AG04450 (cell line): ENCODE measurements at regions not wholly inside any gene's neighbourhood (a gene's known extent, or its start where the extent isn't known, plus 50 kb on each side); places are given as distances from the start of the nearest gene placed in this dataset.
A peak's percentile ranks its signal among the peaks of the same experiment; 100 is the strongest.

ENCODE experiments used
- CTCF ChIA-PET: fragments of 300-600, 350-600 bp; formaldehyde crosslinking; extraction: SDS; loops from one replicate; lab custom pipeline; 2022; ENCODE audit warnings: antibody characterized with exemption, inconsistent platforms; lab: Charles Lee
- POLR2A ChIA-PET: fragments of 350-600 bp; formaldehyde crosslinking; extraction: SDS; loops from one replicate; lab custom pipeline; 2021; ENCODE audit warnings: antibody characterized with exemption, inconsistent platforms; lab: Yijun Ruan, JAX
- DNase-seq: peaks from one replicate; pipeline ENCODE4 v3.0.0-alpha.2; 2011; ENCODE audit warnings: low read depth, low spot score
- H3K27ac ChIP-seq: one replicate; pipeline ENCODE4 v1.5.1; 2012; ENCODE audit warnings: low read depth, low read length, control low read depth
- H3K27me3 ChIP-seq: one replicate; pipeline ENCODE4 v1.6.0; 2012; ENCODE audit warnings: low read length; ENCODE audit not compliant: control insufficient read depth, insufficient read depth
- H3K4me3 ChIP-seq: 2 replicates; pipeline ENCODE4 v1.5.1; 2011; ENCODE audit warnings: mild to moderate bottlenecking, low read depth, low read length, control low read depth
- H3K9me3 ChIP-seq: 2 replicates; pipeline ENCODE4 v1.5.1; 2012; ENCODE audit warnings: low read length; ENCODE audit not compliant: control insufficient read depth, insufficient read depth
- TF ChIP-seq, protein P1 (sequence below): IDR thresholded peaks from 2 replicates; pipeline ENCODE4 v1.5.1; 2011; ENCODE audit warnings: low read depth, low read length, control low read depth, inconsistent platforms

DNA sequence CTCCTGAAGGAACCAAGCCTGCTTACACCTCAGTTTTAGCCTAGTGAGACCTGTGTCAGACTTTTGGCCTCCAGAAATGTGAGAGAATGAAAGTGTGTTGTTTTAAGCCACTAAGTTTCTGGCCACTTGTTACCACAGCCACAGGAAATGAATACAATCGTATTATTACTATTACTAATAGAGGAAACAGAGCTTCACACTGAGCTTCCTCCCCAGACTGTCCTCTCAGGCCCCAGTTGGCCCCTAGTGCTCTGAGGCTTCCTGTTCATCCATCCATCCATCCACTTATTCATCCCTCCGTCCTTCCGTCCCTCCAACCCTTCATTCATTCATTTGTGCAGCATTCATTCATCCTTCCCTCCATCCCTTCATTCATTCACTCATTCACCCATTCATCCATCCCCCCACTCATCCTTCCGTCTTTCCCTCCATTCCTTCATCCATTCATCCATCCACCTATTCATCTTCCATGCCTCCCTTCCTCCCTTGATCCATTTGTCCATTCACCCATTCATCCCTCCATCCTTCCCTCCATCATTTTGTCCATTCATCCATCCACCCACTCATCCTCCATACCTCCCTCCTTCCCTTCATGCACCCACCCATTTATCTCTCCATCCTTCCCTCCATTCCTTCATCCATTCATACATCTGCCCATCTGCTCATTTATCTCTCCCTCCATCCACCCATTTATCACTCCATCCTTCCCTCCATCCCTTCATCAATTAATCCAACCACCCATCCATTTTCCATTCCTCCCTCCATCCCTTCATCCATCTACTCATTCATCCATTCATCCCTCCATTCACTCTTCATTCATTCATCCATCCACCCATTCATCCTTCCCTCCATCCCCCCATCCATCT is 95.0 kb downstream of the FOXL1 start:
- POLR2A ChIA-PET, result no interaction called here
- Histone ChIP-seq H3K27me3 (no peaks in the 10 kb centered on the region), H3K4me3 (no peak overlapping the region), H3K27ac (no peak overlapping the region), H3K9me3 (no peaks in the 10 kb centered on the region; the same call in 1 of the 2 replicates)
- CTCF ChIA-PET, result no interaction called here
- TF ChIP-seq, protein P1, sequence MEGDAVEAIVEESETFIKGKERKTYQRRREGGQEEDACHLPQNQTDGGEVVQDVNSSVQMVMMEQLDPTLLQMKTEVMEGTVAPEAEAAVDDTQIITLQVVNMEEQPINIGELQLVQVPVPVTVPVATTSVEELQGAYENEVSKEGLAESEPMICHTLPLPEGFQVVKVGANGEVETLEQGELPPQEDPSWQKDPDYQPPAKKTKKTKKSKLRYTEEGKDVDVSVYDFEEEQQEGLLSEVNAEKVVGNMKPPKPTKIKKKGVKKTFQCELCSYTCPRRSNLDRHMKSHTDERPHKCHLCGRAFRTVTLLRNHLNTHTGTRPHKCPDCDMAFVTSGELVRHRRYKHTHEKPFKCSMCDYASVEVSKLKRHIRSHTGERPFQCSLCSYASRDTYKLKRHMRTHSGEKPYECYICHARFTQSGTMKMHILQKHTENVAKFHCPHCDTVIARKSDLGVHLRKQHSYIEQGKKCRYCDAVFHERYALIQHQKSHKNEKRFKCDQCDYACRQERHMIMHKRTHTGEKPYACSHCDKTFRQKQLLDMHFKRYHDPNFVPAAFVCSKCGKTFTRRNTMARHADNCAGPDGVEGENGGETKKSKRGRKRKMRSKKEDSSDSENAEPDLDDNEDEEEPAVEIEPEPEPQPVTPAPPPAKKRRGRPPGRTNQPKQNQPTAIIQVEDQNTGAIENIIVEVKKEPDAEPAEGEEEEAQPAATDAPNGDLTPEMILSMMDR, result no peak
- no peak for DNase-seq

DNA sequence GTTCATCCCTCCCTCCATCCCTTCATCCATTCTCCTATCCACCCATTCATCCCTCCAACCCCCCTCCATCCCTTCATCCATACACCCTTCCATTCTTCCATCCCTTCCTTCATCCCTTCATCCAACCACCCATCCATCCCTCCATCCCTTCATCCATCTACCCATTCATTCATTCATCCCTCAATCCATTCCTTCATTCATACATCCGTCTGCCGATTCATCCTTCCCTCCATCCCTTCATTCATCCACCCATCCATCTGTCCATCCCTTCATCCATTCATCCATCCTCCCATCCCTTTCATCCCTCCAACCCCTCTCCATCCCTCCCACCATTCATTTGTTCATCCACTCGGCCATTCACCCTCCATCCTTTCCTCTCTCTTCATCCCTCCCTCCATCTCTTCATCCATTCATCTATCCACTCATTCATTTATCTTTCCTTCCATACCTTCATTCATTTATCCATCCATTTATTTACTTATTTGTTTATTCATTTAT is 95.7 kb downstream of the FOXL1 start:
- no peak overlapping the region for H3K4me3 ChIP-seq
- CTCF ChIA-PET, result no interaction called here
- H3K27ac ChIP-seq, result no peak overlapping the region
- POLR2A ChIA-PET, result no interaction called here
- TF ChIP-seq, protein P1, result no peak
- no peaks in the 10 kb centered on the region for H3K27me3 ChIP-seq
- no peaks in the 10 kb centered on the region; the same call in 1 of the 2 replicates for H3K9me3 ChIP-seq
- DNase-seq, result no peak

DNA sequence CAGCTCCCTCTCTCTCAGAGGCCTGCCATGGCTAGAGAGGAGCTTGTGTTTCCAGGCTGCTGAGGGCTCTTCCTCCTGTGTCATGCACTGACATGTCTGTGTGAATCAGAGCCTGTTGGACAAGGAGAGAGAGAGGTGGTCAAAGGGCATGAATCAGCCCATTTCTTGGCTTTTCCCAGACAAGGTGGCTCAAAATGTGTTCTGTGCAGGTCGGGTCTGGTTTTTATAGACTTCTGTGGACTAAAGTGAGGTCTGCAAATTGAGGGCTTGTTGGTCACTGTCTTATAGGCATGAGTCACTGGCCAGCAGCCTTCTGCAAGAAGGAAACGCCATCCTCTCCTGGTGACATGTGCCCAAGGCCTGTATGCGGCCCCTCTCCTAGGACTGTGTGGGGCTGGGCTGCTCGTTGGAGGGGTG is 97.9 kb downstream of the FOXL1 start:
- ChIA-PET CTCF (no interaction called here), POLR2A (interaction anchor here (1.4 kb wide), 1 partner anchor 12 kb away, joined by 4 read pairs; no protein-coding TSS in a partner anchor)
- H3K27ac ChIP-seq, result no peak overlapping the region
- no peaks in the 10 kb centered on the region for H3K27me3 ChIP-seq
- H3K9me3 ChIP-seq, result peaks cover under 1% of the 10 kb centered on the region
- no peak overlapping the region for H3K4me3 ChIP-seq
- DNase-seq, result peak; percentile 42
- TF ChIP-seq, protein P1, result no peak

DNA sequence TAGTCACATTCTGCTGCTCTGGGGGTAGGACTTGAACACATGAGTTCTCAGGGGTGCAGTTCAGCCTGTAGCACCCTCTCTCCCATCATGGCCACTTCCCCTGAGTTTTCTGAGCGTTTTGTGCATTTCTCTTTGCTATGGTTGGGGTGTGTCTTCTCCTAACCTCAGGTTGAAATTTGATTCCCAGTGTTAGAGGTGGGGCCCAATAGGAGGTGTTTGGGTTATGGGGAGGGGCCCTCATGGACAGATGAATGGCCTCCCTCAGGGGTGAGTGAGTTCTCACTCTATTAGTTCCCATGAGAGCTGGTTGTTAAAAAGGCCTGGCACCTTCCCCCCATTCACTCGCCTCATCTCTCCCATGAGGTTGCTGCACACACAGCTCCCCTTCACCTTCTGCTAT is 101.1 kb downstream of the FOXL1 start:
- POLR2A ChIA-PET, result interaction anchor here (0.9 to 2.2 kb wide), 3 partner anchors 15 to 103 kb away, joined by 3 to 8 read pairs (median 5); no protein-coding TSS in a partner anchor
- no peak for DNase-seq
- Histone ChIP-seq H3K4me3 (no peak overlapping the region), H3K9me3 (peaks cover 5% of the 10 kb centered on the region), H3K27me3 (no peaks in the 10 kb centered on the region), H3K27ac (no peak overlapping the region)
- CTCF ChIA-PET, result interaction anchor here (0.8 to 1.3 kb wide), 2 partner anchors 81 to 383 kb away, joined by 3 to 4 read pairs; no protein-coding TSS in a partner anchor
- TF ChIP-seq, protein P1, result no peak

- Histone ChIP-seq H3K9me3 (peaks cover 5% of the 10 kb centered on the region), H3K4me3 (no peak overlapping the region), H3K27ac (peak overlapping the region; percentile 66), H3K27me3 (no peaks in the 10 kb centered on the region)
- peak; percentile 56 for DNase-seq
- ChIA-PET CTCF (interaction anchor here (0.7 to 1.3 kb wide), 4 partner anchors 81 to 1258 kb away, joined by 3 to 7 read pairs (median 4); no protein-coding TSS in a partner anchor), POLR2A (interaction anchor here (0.9 to 2.2 kb wide), 4 partner anchors 10 to 104 kb away, joined by 3 to 8 read pairs (median 4); no protein-coding TSS in a partner anchor)
- TF ChIP-seq, protein P1, result no peak
Observed at GRCh38 chr16:86680162-86680561, 101.8 kb downstream of the FOXL1 start.
